ENCODE measurements at regions not wholly inside any gene's neighbourhood (a gene's known extent, or its start where the extent isn't known, plus 50 kb on each side); places are given as distances from the start of the nearest gene placed in this dataset.

DNA sequence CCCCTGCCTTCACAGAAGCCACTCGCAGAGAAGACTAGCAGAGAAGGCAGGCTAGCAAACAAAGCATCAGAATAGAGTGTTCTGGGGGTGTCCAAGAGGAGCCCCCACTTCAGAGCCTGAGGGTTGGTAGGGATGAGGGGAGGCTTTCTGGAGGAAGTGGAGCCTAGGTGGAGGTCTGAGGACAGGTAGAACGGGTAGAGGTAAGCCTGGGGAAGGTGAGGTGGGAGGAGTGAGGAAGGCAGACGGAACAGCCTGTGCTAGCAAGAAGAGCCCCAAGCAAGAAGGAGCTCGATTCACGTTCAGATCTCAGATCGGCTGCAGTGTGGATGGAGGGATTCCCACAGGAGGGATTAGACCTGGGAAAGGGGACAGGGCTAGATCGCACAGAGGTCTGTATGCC, 66.0 kb upstream of the DUSP5 start:
- TF ChIP-seq, protein P1, sequence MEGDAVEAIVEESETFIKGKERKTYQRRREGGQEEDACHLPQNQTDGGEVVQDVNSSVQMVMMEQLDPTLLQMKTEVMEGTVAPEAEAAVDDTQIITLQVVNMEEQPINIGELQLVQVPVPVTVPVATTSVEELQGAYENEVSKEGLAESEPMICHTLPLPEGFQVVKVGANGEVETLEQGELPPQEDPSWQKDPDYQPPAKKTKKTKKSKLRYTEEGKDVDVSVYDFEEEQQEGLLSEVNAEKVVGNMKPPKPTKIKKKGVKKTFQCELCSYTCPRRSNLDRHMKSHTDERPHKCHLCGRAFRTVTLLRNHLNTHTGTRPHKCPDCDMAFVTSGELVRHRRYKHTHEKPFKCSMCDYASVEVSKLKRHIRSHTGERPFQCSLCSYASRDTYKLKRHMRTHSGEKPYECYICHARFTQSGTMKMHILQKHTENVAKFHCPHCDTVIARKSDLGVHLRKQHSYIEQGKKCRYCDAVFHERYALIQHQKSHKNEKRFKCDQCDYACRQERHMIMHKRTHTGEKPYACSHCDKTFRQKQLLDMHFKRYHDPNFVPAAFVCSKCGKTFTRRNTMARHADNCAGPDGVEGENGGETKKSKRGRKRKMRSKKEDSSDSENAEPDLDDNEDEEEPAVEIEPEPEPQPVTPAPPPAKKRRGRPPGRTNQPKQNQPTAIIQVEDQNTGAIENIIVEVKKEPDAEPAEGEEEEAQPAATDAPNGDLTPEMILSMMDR (IDR thresholded peaks at IDR 0.05; ENCODE audit: control insufficient read depth, insufficient read depth, low read depth, low read length, missing control alignments) = no peak

DNA sequence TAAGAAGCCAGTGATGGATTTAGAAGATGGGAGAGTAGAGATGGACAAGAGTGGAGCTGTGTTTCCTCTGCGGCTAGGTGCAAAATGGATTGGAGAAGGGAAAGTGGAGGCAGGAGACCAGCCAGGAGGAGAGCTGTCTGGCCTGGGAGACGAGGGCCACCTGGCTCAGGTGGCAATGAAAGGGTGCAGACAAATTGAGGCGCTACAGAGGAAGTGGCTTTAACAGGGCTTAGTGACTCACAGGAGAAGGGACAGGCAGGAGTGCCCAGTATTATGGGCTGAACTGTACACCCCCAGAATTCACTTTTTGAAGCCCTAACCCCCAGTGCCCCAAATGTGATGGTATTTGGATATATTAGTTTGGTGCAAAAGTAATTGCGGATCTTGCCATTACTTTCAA, 65.6 kb upstream of the DUSP5 start:
- DNase-seq (ENCODE audit: low read depth) = no peak
- TF ChIP-seq, protein P1 (IDR thresholded peaks at IDR 0.05; ENCODE audit: control insufficient read depth, insufficient read depth, low read depth, low read length, missing control alignments) = no peak
- H3K4me3 ChIP-seq (ENCODE audit: control insufficient read depth, low read depth, low read length) = no peak overlapping the region

More for the DNA sequence above, 66.0 kb upstream of the DUSP5 start:
- H3K4me3 ChIP-seq (ENCODE audit: control insufficient read depth, low read depth, low read length) = no peak overlapping the region
- no peak for DNase-seq (ENCODE audit: low read depth)

DNA sequence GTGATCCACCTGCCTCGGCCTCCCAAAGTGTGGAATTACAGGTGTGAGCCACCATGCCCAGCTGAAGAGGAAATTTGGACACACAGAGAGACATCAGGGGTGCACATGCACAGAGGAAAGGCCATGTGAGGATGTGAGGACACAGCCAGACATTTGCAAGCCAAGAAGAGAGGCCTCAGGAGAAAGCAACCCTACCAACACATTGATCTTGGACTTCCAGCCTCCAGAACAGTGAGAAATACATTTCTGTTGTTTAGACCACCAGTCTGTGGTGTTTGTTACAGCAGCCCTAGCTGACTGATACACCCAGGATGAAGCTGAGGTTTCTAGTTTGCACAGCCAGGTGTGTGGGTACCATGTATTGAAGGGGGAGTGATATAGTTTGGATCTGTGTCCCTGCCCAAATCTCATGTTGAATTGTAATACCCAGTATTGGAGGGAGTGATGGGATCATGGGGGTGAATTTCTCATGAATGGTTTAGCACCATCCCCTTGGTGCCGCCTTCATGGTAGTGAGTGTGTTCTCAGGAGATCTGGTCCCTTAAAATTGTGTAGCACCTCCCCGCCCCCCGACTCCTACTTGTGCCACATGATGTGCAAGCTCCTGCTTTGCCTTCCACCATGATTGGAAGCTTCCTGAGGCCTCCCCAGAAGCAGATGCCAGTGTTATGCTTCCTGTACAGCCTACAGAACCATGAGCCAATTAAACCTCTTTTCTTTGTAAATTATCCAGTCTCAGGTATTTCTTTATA, 64.7 kb upstream of the DUSP5 start:
- H3K4me3 ChIP-seq (ENCODE audit: control insufficient read depth, low read depth, low read length) = no peak overlapping the region
- TF ChIP-seq, protein P1 (IDR thresholded peaks at IDR 0.05; ENCODE audit: control insufficient read depth, insufficient read depth, low read depth, low read length, missing control alignments) = no peak
- no peak for DNase-seq (ENCODE audit: low read depth)

DNA sequence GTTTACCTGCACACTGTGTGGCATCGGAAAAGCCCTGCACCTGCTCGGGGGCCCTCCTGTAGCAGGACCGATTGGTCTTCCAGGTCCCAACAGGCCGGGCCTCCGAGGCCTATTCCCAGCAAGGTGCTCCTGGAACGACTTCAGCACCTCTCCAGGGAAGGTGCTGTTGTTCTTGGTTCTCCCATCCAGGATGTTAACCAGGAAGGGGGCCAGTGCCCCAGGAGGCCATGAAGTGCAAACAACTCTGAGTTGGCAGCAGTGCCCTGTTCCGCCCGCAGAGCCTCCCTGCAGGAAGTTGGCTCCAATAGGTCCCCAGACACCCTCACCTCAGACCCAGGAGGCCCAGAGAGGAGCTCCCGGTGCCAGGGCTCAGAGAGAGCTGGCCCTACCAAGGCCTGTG, 64.0 kb upstream of the DUSP5 start:
- TF ChIP-seq, protein P1 (IDR thresholded peaks at IDR 0.05; ENCODE audit: control insufficient read depth, insufficient read depth, low read depth, low read length, missing control alignments) = no peak
- no peak overlapping the region for H3K4me3 ChIP-seq (ENCODE audit: control insufficient read depth, low read depth, low read length)
- no peak for DNase-seq (ENCODE audit: low read depth)

DNA sequence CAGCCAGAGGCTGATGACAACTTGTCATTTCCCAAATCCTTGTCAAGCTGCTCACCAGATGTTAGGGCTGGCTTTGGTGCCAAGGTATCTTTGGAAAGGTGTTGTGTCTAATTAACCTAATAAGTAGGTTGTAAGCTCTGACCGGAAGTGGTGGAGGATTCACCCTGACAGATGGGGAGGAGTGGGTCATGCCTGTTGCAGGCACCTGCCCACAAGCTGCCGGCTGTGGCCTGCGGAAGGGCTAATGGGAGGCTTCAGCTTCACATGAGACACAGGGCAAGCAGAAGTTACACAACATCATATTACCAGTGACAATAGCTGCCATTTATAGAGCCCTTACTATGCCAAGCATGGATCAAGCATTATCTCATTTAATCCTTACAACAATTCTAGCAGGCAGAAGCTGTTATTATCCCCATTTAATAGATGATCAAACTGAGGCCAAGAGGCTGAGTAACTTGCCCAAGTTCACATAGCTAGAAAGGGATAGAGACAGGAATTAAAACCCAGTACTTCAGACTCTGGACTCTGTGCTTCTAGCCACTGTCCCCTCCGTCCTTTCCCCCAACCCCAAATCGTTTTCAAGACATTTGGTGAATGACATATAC, 63.1 kb upstream of the DUSP5 start:
- DNase-seq (ENCODE audit: low read depth) = no peak
- H3K4me3 ChIP-seq (ENCODE audit: control insufficient read depth, low read depth, low read length) = no peak overlapping the region
- TF ChIP-seq, protein P1 (IDR thresholded peaks at IDR 0.05; ENCODE audit: control insufficient read depth, insufficient read depth, low read depth, low read length, missing control alignments) = no peak

DNA sequence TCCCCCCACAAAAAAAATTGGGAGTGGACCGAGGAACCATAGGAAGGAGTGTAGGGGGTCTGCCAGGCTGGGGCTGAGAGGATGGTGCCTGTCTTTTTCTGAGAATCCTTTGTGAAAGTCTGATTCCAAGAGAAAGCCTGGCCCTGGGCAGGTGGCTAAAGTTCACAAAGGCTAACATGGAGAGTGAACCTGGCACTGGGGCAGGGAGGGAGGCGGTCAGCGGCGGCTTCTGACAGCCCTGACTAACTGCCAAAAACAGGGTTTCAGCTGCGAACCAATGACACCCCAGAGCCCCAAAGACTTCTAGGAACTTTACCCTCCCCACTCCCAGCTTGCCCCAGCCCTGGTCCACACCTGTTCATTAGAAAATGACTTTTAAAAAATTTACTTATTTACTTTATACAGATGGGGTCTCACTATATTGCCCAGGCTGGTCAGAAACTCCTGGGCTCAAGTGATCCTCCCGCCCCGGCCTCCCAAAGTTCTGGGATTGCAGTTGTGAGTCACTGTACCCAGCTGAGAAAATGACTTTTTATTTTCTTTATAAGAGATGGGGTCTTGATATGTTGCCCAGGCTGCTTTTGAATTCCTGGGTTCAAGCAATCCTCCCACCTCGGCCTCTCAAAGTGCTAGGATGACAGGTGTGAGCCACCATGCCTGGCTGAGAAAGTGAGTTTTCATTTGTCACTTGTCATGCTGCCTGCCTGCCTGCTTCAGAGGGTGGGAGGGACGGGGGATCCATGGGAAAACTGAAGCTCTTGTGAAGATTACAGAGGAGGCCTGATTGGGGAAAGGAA, 61.0 kb upstream of the DUSP5 start:
- DNase-seq (ENCODE audit: low read depth) = no peak
- TF ChIP-seq, protein P1 (IDR thresholded peaks at IDR 0.05; ENCODE audit: control insufficient read depth, insufficient read depth, low read depth, low read length, missing control alignments) = no peak
- H3K4me3 ChIP-seq (ENCODE audit: control insufficient read depth, low read depth, low read length) = no peak overlapping the region
